ENCODE measurements at regions not wholly inside any gene's neighbourhood (a gene's known extent, or its start where the extent isn't known, plus 50 kb on each side); places are given as distances from the start of the nearest gene placed in this dataset.

DNA sequence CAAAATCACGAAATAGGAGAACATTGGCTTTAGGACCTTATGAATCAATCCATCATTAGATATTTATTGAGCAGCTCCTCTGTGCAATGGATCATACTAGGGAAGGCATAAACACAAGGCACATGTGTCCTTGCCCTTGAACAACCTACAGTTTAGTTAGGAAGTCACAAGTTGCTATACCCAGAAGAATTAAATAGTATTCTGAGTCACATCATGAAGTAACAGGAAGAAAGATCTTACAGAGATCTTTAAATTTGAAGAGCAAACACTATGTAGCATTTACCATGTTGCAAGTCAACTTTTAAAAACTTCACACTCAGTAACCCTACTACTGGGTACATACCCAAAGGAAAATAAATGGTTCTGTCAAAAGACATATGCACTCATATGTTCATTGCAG is 355.2 kb upstream of the SLC14A2 start:
- DNase-seq, result no peak

DNA sequence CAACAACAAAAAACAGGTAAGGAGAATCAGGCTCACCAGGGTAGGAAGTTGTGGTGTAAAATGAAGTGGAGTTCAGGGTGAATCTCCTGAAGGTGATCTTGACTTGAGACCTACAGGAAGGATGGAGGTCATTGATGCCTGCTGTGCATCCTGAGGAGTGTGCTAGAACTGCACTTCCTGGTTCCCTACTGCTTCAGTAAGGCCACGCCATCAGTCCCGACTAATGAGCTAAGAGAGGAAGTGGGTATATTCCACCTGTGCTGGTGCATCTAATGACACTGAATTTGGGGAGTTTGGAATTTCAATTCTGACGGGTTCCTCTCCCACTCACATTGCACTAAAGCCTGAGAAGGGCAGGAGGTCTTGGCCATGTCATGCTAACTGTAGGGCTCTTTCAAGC is 349.3 kb upstream of the SLC14A2 start:
- no peak for DNase-seq

DNA sequence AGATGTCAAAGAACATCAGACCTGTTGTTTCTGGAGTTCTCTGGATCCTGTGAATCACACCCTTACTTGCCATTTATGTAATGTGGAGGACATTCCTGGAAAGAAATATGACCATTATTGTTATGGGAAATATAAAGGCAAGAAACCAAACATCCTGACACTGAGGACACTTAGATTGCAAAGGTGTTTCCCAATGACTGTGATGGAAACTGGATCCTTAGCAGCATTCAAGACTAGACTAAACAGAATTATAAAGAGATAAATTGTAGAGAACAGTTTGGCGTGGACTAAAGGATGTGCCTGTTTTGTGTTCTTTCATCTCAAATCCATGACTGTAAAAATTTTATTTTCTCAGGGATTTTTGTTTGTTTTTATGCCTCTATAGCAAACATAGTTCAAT is 347.7 kb upstream of the SLC14A2 start:
- no peak for DNase-seq

DNA sequence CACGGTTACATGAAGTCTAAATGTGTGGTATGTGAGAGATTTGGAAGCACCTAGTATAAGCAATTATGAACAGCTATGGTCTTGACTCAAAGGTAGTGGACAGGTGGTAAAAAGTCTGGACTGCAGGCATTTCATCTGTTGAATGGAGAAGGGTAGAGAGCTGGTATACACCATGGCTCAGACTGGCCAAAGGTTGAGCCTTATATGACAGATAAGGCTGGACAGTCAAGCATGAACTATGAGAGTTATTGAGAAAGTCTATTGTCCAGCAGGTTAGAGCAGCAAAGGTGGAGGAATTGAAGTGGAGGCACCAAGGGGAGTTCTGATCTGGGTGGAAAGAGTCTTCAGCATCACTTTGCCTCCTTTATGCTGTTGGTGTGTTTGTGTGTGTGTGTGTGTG is 346.7 kb upstream of the SLC14A2 start:
- no peak for DNase-seq

DNA sequence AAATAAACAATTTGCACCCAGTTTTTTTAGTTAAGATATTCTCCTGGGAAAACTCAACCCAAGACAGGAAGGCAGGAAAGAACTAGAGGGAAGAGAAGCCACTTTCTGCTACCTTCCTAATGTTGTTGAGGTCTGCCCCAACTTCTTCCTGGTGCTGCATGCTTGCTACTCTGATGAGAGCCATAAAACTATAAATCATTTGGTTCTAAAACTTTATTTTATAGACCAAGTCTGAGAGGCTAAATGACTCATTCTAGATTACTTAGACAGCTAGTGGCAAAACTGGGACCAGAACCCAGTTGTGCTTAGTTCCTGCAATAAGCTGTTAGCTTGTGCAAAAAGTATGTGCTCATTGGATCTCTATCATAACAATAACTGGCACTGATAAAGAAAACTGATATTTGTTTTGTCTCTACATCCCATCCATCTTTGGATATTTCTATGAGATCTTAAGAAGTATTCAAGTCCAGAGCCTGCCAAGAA is 344.9 kb upstream of the SLC14A2 start:
- no peak for DNase-seq

DNA sequence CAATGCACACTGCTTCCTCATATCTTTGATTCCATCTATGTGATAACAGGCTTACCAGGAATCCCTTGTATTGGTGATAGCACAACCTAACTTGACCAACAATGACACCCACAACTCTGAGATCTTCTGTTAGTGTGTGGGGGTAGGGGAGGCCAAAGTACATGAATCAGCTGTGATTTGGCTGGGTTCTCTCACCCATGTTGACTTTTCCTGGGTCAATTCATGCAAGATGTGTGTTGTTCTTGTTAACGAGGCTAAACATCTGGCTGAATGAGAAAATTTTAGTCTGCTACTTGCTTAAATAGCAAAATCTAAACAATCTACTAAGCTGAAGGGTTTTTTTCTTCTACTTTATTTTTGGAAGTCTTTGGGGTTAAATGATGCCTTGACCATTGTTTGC is 341.2 kb upstream of the SLC14A2 start:
- no peak for DNase-seq

DNA sequence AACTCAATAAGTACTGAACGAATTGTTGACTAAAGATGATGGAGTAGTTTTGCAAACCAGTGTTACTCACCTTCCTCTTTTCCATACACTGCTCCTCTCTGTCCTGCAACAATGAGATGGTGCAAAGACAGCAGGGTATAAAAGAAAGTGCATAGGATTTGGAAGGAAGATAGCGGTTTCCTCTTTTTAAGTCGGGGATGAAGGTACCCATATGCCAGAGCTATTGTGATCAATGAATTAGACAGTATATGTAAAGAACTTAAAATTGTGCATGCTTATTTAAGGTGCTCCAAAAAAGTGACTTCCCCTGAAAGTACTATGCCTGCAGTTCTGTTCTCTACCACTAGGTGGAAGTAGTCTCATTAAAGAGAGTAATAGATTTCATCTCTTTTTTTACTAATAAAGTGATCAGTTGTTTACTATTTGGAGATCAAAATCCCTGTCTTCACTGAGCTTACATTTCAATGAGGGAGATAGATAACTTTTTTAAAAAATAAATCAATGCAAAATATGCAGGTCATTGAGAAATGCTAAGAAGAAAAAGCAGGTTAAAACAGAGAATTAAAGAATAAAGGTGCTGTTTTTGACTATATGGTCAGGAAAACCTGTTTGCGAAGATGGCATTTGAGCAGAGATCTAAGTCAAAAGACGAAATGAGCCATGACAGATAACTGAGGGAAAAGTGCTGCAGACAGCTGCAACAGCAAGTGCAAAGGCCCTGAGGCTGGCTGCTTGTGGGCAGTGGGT is 339.7 kb upstream of the SLC14A2 start:
- no peak for DNase-seq

DNA sequence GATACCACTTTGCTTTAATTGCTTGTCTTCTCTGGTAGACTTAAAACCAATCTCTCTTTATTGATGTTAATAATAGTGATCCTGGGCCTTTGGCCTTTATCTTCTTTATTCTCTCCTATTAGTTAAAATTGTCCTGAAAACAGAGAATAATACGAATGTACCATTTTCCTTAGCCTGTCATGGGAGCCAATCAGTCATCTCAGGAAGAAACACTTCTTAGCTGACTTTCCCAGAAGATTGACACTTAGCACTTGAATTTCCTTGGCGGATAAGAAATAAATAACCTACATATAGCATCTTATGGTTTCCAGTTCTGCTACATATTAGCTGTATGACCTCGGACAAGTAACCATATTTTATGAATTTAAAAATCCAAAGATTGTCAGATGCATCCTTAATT is 338.4 kb upstream of the SLC14A2 start:
- DNase-seq, result no peak

DNA sequence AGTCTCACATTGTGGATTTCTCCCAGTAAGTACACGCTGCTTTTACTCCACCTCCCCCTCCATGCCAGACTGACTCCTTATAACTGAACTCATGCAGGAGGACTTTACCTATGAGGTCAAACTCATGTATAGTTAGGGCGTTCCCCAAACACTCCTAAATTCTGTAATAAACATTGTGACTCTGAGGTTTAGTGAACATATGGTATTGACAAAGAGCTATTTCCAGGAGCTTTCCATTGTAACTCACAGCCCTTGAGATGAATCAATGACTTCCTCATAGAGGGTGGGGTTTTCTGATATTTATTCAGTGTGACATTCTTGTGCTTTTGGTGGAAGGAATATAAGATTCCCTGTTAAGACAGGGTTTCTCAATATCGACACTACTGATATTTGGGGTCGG is 337.4 kb upstream of the SLC14A2 start:
- DNase-seq, result no peak

DNA sequence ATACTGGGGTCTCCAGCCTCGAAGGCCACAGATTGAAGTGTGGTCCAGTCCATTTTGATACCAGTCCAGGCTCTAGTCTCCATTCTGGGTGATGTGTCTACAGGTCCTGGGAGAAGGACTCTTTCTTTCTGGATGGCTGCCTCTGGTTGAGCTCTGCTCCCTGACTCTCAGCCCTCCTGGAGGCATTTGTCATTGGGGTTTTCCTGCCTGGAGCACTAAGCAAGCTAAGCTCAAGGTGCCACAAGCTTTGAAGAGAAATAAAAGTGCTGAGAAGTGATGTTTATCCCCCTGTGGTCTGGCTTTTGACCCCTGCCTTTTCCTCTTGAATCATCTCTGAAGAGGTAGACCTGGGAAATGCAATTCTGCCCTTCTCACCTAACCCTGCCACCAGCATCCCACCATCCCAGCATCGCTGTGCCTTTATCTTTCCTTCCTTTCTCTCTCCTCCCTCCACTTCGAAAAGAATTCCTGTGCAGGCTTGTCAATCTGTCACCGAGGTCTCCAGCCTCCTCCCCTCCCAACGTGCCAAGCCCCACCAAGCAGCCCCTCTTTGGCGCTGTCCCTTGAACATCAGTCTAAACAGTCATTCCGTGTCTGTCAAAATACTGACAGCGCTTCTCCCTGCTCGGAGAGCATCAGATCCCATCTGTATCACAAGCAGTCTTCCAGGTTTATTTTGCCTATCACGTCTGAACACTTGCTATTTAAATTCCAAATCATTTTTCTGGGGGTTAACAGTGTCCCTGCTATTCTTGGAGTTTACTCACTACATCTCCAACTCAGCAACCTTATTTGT is 334.6 kb upstream of the SLC14A2 start:
- DNase-seq, result no peak

DNA sequence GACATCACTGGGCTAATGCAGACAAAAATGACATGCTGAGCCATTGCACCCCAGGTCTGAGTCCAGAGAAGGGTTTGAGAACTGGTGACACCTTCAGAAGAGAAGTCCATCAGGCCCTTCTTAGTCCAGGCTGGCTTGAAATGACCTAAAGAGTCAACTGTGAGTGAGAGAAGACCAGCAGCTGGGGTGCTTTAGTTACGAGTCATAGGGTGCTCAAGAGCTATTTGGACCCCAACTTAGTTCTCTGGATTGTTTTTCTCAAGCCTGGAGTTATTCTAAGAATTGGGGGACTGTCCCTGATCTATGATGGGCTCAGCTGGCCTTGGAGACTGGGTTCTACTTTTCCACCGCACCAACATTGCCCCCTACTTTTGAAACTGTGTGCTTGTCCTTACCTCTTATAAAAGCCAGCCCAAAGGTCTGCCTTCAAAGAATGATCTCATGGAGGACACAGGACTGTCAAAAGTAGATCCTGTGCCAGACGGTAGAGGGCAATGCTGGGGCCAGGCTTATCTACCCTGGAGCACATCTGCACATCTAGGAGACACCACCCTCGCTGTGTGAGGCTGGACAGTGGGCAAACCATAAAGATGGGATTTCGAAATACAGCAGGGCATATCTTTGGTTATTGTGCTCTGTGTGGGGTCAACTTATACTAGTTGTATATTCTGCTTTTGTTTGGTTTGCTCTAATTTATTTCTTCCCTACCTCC is 333.0 kb upstream of the SLC14A2 start:
- DNase-seq, result no peak

DNA sequence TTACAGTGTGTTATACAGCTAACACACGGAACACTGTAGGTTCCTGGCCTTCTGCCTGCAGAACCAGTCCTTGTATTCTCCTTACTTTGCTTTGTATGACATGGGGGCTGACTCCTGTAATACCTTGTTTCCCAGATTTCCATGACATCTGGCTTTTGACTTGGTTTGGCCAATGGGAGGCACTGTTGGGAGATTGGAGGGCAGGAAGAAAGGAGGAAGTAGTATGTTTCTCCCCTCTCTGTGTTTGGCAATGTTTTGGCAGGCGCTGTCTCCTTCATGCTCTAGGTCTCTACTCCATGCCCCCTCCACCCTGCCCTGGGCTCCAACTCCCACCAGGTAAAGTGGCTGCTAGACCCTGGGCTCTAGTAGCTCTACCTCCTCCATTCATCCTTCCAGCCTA is 331.1 kb upstream of the SLC14A2 start:
- DNase-seq, result no peak

DNA sequence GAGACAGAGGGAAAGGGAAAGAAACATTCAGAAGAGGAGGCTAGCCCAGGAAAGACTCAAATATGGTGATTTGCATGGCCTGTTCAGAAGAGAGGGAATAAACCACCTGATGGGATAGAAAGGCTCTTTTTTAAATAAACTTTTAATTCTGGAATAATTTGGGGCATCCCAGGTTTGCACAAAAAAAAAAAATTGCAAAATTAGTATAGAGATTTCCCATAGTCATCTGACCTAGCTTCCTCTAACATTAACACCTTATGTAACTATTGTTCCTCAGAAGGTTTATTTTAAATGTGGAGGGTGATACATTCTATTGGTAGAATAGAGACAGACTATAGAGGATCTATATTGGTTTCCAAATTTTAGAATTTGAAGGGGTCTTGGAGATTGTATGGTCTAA is 330.4 kb upstream of the SLC14A2 start:
- no peak for DNase-seq

DNA sequence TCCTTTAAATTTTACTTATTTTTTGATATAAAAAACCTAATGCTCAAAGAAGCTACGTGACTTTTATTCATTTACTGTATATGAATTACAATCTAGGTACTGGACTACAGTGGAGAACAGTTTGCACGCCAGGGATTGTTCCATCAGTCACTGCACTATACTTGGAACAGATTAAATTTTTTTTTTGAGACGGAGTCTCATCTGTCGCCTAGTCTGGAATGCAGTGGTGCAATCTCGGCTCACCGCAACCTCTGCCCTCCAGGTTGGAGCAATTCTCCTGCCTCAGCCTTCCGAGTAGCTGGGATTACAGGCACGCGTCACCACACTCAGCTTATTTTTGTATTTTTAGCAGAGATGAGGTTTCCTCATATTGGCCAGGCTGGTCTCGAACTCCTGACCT is 330.0 kb upstream of the SLC14A2 start:
- no peak for DNase-seq

DNA sequence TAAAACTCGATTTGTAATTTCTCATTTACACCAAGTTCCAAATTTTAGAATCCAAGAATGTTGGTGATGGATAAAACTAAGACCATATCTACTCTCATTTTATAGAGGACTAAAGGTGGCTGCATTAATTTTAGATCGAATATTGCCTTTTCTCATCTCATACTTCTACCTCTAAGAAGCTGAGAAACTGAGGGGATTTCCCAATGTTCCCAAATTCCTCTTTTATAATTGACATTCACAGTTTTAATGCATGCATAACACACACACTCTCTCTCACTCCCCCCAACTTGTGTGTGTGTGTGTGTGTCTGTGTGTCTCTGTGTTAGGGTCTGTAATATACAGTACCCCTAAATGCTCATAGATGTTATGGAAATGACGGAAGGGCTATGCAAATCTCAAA is 328.8 kb upstream of the SLC14A2 start:
- DNase-seq, result no peak

DNA sequence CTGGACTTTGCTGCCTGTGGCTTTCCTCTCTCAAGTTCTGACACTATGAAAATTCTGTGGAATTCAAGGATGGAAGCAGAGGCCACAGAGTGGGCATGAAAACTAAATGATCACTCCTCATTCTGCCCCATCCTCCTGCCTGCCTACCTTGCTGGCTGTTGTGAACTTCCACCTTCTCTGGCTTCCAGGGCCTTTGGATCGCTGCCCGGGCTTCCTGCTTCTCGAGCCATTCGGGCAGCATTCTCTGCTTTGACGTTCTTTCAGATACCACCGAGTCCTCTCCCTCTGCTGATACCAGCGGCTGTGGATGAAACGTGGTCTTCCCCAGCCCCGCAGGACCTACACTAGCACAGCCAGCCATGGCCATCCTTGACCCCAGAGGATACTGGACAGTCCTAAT is 327.7 kb upstream of the SLC14A2 start:
- DNase-seq, result no peak

DNA sequence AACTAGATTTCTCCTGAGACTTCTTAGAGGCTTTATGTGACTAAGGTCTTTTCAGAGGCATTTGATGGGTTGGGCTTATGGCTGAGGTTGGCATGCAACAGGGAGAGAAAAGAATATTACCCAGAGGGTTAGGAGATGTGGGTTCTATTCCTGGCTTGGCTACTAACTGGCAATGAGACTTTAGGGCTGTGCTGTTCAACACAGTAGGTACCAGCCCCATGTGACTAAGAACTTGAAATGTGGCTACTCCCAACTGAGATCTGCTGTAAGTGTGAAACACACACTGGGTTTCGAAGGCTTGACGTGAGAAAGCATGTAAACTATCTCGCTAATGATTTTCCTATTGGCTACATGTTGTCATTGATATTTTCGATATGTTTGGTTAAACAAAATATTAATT is 324.9 kb upstream of the SLC14A2 start:
- DNase-seq, result no peak

DNA sequence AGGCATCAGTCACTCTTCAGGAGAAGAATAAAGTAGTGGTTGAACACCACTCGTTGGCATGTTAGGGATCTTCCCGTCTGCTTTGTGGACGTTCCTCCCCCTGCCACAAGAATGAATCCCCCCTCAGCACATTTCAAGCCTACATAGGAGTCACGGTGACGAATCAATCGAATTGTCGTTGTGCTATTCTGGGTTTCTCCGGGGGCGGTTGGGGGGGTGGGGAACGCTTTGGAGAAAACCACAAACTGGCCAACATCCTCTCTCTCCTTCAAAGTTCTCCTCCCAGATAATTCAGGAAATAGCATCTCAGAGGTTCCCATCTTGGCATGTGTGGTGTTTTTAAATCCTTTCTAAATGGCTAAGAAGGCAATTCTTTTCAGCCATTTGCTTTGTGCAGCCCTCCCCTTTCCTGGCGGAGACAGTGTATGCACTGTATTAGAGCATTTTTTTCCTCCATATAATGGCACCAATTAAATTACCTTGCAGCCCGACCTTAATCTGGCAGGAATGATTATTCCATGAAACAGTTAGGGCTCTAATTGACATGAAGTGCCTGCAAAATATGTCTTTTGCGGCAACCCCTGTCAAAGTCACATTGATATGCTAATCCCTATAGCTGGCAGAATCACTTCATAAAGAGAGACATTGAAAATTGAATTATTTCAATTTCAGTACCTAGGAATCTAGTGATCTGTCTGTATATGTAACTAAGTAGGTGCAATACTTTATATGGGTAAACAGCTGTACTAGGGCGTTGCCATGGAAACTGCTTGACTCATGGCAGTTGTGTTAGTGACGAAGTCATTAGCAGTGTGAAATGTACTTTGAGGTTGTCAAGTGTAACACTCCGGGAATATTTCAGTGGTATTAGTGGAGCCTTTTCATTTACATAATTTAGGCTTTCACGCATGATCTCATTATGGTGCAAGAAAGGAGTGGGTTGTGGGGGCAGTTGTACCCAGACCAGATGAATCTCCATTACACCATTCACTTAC is 323.4 kb upstream of the SLC14A2 start:
- DNase-seq, result peak in 29 of 56 donors; percentile 1 to 77 (median 19)

DNA sequence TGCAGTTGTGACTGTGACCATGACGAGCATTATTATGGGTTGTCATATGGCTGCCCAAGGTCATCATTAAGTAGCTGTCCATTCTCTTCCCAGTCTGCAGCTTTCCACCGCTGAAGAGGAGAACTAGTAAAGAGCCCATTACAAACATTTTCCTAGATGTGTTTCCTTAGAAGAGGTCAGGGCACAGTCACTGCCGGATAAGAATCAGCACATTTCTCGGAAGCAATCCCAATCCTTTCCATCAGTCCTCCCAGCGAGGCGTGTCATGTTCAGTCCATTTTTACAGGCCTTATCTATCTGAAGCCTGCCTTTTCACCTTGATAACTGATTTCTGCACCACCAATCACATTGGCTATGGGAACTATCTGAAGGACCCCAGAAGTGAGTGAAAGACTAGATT is 319.9 kb upstream of the SLC14A2 start:
- DNase-seq, result no peak

DNA sequence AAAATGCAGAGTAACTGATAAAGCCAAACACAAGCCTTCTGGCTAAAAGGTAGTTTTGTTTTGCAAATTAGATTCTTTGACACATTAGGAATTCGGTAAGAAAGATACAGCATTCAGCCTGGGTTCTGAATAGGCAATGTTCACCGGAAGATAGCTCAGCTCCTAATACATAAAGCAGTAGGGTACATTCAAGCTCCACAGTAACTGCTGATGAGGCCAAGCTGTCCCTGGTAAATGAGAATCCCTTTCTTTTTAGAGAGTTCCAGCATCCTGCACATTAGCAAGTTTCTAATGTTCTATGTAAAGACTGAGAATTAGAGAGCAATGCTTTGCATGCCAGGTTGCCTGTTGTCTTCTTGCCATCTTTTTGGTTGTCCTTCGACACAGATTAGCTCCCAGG is 316.3 kb upstream of the SLC14A2 start:
- no peak for DNase-seq

DNA sequence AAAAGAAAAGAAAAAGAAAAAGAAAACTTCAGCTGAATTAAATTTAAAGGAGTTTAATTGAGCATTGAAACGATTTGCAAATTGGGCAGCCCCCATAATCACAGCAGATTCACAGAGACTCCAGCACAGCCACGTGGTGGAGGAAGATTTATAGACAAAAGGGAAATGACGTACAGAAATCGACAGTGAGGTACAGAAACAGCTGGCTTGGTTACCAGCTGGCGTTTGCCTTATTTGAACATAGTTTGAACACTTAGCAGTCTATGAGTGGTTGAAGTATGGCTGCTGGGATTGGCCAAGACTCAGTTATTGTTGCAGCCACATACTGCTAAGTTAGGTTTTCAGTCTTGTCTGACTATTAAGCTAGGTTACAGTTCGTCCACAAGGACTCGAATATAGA is 312.2 kb upstream of the SLC14A2 start:
- DNase-seq, result no peak
